A549 (cell line): ENCODE measurements at regions not wholly inside any gene's neighbourhood (a gene's known extent, or its start where the extent isn't known, plus 50 kb on each side); places are given as distances from the start of the nearest gene placed in this dataset.
"Not testable (repeated sequence)": the region's sequence is repeated elsewhere in the genome, so short reads cannot be mapped to it uniquely, and the experiment has no call there.

Source experiments
- ATAC-seq, 2 experiments: fragments of 200-7000 bp in 1 of 2; fragments of >200 bp in 1 of 2; cut with Nextera tagmentation in 1 of 2; cut with Tn5 transposase in 1 of 2; 3 replicates each; pipeline versions ENCODE4 v1.8.0 to v1.9.1; 2018 to 2020; ENCODE audit warnings: mild to moderate bottlenecking in 1 of 2, moderate library complexity in 1 of 2
- CTCF ChIA-PET: fragments of 300-600 bp; sonication (Branson Sonifier 250); formaldehyde crosslinking; extraction: SDS; loops from one replicate; lab custom pipeline; 2021; ENCODE audit warnings: antibody characterized with exemption, inconsistent platforms; lab: Yijun Ruan, JAX
- POLR2A ChIA-PET: fragments of 350-600 bp; formaldehyde crosslinking; extraction: SDS; loops from one replicate; lab custom pipeline; 2021; ENCODE audit warnings: antibody characterized with exemption, inconsistent platforms; lab: Yijun Ruan, JAX
- DNase-seq, 2 experiments: peaks; one replicate each; pipeline versions ENCODE4 v3.0.0 to v3.0.0-alpha.2; 2011 to 2016; ENCODE audit warnings: low read depth in 1 of 2, low spot score in 1 of 2
- FAIRE-seq: peaks from 2 replicates; lab custom pipeline; 2011; peaks lifted over from hg19 to GRCh38; lab: Jason Lieb, UNC
- H3K27ac ChIP-seq, 2 experiments: fragments of >200 bp; sonication (Bioruptor Twin); formaldehyde crosslinking; 3 replicates each; pipeline ENCODE4 v1.5.1; 2016 to 2017
- H3K4me1 ChIP-seq: fragments of >200 bp; sonication (Bioruptor Twin); formaldehyde crosslinking; 3 replicates; pipeline ENCODE4 v1.6.1; 2016
- H3K4me2 ChIP-seq: fragments of >200 bp; sonication (Bioruptor Twin); formaldehyde crosslinking; 3 replicates; pipeline ENCODE4 v1.6.1; 2016
- H3K4me3 ChIP-seq: fragments of >200 bp; sonication (Bioruptor Twin); formaldehyde crosslinking; 3 replicates; pipeline ENCODE4 v1.5.1; 2016
- H3K9me3 ChIP-seq: fragments of >200 bp; sonication (Bioruptor Twin); formaldehyde crosslinking; 3 replicates; pipeline ENCODE4 v1.6.1; 2016
- BCL3 ChIP-seq: fragments of >200 bp; sonication (Bioruptor Twin); formaldehyde crosslinking; IDR thresholded peaks from 3 replicates; pipeline ENCODE4 v1.6.1; 2016
- BHLHE40 ChIP-seq: IDR thresholded peaks from 2 replicates; pipeline ENCODE4 v1.6.1; 2012; ENCODE audit warnings: low read depth, low read length, inconsistent platforms
- CBX8 ChIP-seq: fragments of 200-600 bp; sonication (generic); IDR thresholded peaks from 2 replicates; pipeline ENCODE4 v1.6.1; 2016
- CTCF ChIP-seq: fragments of >200 bp; sonication (Bioruptor Twin); formaldehyde crosslinking; IDR thresholded peaks from 3 replicates; pipeline ENCODE4 v1.5.1; 2016
- ELK1 ChIP-seq: fragments of 150-350 bp; IDR thresholded peaks from 2 replicates; pipeline ENCODE4 v1.6.1; 2014; ENCODE audit warnings: low read depth, mild to moderate bottlenecking, low read length
- EP300 ChIP-seq, 2 experiments: fragments of >200 bp; sonication (Bioruptor Twin); formaldehyde crosslinking; IDR thresholded peaks; 2 replicates in 1 of 2; 3 replicates in 1 of 2; pipeline ENCODE4 v1.6.1; 2016 to 2017
- FOSL2 ChIP-seq, 2 experiments: fragments of 450-650 bp in 1 of 2; fragments of >200 bp in 1 of 2; sonication (Bioruptor Twin) in 1 of 2; formaldehyde crosslinking; IDR thresholded peaks; 2 replicates each; pipeline versions ENCODE4 v1.5.0 to v1.6.1; 2016 to 2020; ENCODE audit warnings: mild to moderate bottlenecking in 1 of 2, moderate library complexity in 1 of 2
- FOXS1 ChIP-seq: fragments of 250-450 bp; sonication (Bioruptor Pico); IDR thresholded peaks from 2 replicates; pipeline ENCODE4 v1.5.0; 2020; ENCODE audit warnings: mild to moderate bottlenecking, moderate library complexity
- HOXA7 ChIP-seq: fragments of 250-450 bp; sonication (Bioruptor Pico); IDR thresholded peaks from 2 replicates; pipeline ENCODE4 v1.5.0; 2020; ENCODE audit warnings: mild to moderate bottlenecking, moderate library complexity
- JUNB ChIP-seq: fragments of >200 bp; sonication (Bioruptor Twin); formaldehyde crosslinking; IDR thresholded peaks from 2 replicates; pipeline ENCODE4 v1.6.1; 2016
- MAFK ChIP-seq: fragments of 450-650 bp; IDR thresholded peaks from 2 replicates; pipeline ENCODE4 v1.6.1; 2014; ENCODE audit not compliant: partially characterized antibody
- MAX ChIP-seq: IDR thresholded peaks from 2 replicates; pipeline ENCODE4 v1.6.1; 2012
- NPAS2 ChIP-seq: fragments of 250-450 bp; sonication (Bioruptor Pico); IDR thresholded peaks from 2 replicates; pipeline ENCODE4 v1.8.0; 2022; ENCODE audit warnings: mild to moderate bottlenecking, moderate library complexity, borderline replicate concordance
- POLR2AphosphoS2 ChIP-seq: conservative IDR thresholded peaks from 2 replicates; pipeline ENCODE4 v1.6.1; 2012; ENCODE audit warnings: low read length, improper control_type of control experiment, inconsistent platforms
- TP53 ChIP-seq: fragments of 250-450 bp; sonication (Bioruptor Pico); IDR thresholded peaks from 2 replicates; pipeline ENCODE4 v1.5.0; 2021; ENCODE audit warnings: mild to moderate bottlenecking, moderate library complexity
- ZNF302 ChIP-seq: fragments of 250-450 bp; sonication (Bioruptor Pico); IDR thresholded peaks from 2 replicates; pipeline ENCODE4 v1.9.0; 2021; ENCODE audit warnings: inconsistent platforms, mild to moderate bottlenecking, moderate library complexity
- WGBS: methylation state at CpG from one replicate; pipeline ENCODE4 v1.1.6; 2017; ENCODE audit errors: missing lambda C conversion rate; 5-methylcytosine and 5-hydroxymethylcytosine counted together
- TF ChIP-seq, protein P1 (sequence below): IDR thresholded peaks from 2 replicates; pipeline ENCODE4 v1.6.1; 2012
- TF ChIP-seq, protein P2 (sequence below): fragments of 250-450 bp; sonication (Bioruptor Pico); IDR thresholded peaks from 2 replicates; pipeline ENCODE4 v1.5.0; 2020; ENCODE audit warnings: low read depth, mild to moderate bottlenecking, moderate library complexity

GRCh38 chr22:47352920-47353700 lies 590.7 kb downstream of the TBC1D22A start:
- DNase-seq (no peak), FAIRE-seq (no peak), ATAC-seq (no peak)
- Histone ChIP-seq H3K4me2 (no peak overlapping the region), H3K4me3 (no peak overlapping the region), H3K27ac (no peak overlapping the region), H3K4me1 (no peaks in the 10 kb centered on the region), H3K9me3 (0 out of 3 replicates have a peak, but pooled peaks cover 3% of the 10 kb centered on the region)
- POLR2A ChIA-PET: no interaction called here
- TF ChIP-seq EP300 (IDR thresholded peaks at IDR 0.05): no peak
- no peak for TF ChIP-seq FOSL2 (IDR thresholded peaks at IDR 0.05)
- no peak for TF ChIP-seq FOSL2 (CRISPR knock-in tag; IDR thresholded peaks at IDR 0.05)
- no peak for TF ChIP-seq CTCF
- TF ChIP-seq TP53 (CRISPR knock-in tag): no peak
- TF ChIP-seq POLR2AphosphoS2: no peak
- no peak for TF ChIP-seq HOXA7 (CRISPR knock-in tag)
- TF ChIP-seq BCL3: no peak
- TF ChIP-seq, protein P1, sequence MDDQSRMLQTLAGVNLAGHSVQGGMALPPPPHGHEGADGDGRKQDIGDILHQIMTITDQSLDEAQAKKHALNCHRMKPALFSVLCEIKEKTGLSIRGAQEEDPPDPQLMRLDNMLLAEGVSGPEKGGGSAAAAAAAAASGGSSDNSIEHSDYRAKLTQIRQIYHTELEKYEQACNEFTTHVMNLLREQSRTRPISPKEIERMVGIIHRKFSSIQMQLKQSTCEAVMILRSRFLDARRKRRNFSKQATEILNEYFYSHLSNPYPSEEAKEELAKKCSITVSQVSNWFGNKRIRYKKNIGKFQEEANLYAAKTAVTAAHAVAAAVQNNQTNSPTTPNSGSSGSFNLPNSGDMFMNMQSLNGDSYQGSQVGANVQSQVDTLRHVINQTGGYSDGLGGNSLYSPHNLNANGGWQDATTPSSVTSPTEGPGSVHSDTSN: no peak
- TF ChIP-seq ELK1: no peak
- no peak for TF ChIP-seq ZNF302
- TF ChIP-seq BHLHE40: no peak
- WGBS: 41% methylated on average over 6 of the region's 18 CpGs
- CTCF ChIA-PET: no interaction called here

- no peaks in the 10 kb centered on the region for H3K4me1 ChIP-seq
- no peak for FAIRE-seq
- TF ChIP-seq JUNB (no peak), CBX8 (no peak), MAX (no peak), BCL3 (no peak), MAFK (no peak), NPAS2 (CRISPR knock-in tag) (no peak), FOXS1 (CRISPR knock-in tag) (no peak), CTCF (no peak)
- TF ChIP-seq, protein P2, sequence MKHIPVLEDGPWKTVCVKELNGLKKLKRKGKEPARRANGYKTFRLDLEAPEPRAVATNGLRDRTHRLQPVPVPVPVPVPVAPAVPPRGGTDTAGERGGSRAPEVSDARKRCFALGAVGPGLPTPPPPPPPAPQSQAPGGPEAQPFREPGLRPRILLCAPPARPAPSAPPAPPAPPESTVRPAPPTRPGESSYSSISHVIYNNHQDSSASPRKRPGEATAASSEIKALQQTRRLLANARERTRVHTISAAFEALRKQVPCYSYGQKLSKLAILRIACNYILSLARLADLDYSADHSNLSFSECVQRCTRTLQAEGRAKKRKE (CRISPR knock-in tag): no peak
- TF ChIP-seq, all 56 proteins: peak for 0
- Histone ChIP-seq H3K4me3 (no peak overlapping the region), H3K27ac (no peak overlapping the region), H3K9me3 (0 out of 3 replicates have a peak, but pooled peaks cover 3% of the 10 kb centered on the region), H3K4me2 (no peak overlapping the region)
- ATAC-seq: no peak
- WGBS: 30% methylated on average over 9 of the region's 11 CpGs
- POLR2A ChIA-PET: no interaction called here
- CTCF ChIA-PET: no interaction called here
- no peak for DNase-seq
Measured at GRCh38 chr22:47351836-47352579, 589.6 kb downstream of the TBC1D22A start.

- H3K4me1 ChIP-seq, FAIRE-seq, H3K27ac ChIP-seq, H3K4me2 ChIP-seq, CTCF ChIA-PET, DNase-seq, H3K9me3 ChIP-seq, H3K4me3 ChIP-seq, ATAC-seq, POLR2A ChIA-PET: not testable (repeated sequence)
- WGBS: 100% methylated on average over 1 of the region's 1 CpG
Measured at GRCh38 chr22:47346287-47346686, 583.8 kb downstream of the TBC1D22A start.
